GM13976 (cell line): ENCODE measurements at regions not wholly inside any gene's neighbourhood (a gene's known extent, or its start where the extent isn't known, plus 50 kb on each side); places are given as distances from the start of the nearest gene placed in this dataset.

Experiments
- DNase-seq: peaks from one replicate; pipeline ENCODE4 v3.0.0; 2012; ENCODE audit warnings: low spot score
- in situ Hi-C: fragments of 300-500 bp; cut with MboI; formaldehyde crosslinking; loops from one replicate; pipeline ENCODE4 v1.12.0; 2022; ENCODE audit warnings: low sequenced_read_pairs, mixed read lengths, inconsistent platforms; ENCODE audit not compliant: unreplicated experiment
- TF ChIP-seq, protein P1 (sequence below): IDR thresholded peaks from 2 replicates; pipeline ENCODE4 v1.5.1; 2012; ENCODE audit warnings: borderline replicate concordance, mild to moderate bottlenecking; ENCODE audit not compliant: insufficient read depth; ENCODE audit errors: extremely low read depth, missing control alignments, control extremely low read depth

GRCh38 chr16:73214825-73215677, 167.1 kb upstream of the ZFHX3 start:
- TF ChIP-seq, protein P1, sequence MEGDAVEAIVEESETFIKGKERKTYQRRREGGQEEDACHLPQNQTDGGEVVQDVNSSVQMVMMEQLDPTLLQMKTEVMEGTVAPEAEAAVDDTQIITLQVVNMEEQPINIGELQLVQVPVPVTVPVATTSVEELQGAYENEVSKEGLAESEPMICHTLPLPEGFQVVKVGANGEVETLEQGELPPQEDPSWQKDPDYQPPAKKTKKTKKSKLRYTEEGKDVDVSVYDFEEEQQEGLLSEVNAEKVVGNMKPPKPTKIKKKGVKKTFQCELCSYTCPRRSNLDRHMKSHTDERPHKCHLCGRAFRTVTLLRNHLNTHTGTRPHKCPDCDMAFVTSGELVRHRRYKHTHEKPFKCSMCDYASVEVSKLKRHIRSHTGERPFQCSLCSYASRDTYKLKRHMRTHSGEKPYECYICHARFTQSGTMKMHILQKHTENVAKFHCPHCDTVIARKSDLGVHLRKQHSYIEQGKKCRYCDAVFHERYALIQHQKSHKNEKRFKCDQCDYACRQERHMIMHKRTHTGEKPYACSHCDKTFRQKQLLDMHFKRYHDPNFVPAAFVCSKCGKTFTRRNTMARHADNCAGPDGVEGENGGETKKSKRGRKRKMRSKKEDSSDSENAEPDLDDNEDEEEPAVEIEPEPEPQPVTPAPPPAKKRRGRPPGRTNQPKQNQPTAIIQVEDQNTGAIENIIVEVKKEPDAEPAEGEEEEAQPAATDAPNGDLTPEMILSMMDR: no peak
- in situ Hi-C loops: no loop called here
- DNase-seq: no peak

GRCh38 chr16:73213732-73214455, 166.0 kb upstream of the ZFHX3 start:
- in situ Hi-C loops: no loop called here
- TF ChIP-seq, protein P1: no peak
- no peak for DNase-seq

GRCh38 chr16:73212431-73212830, 164.5 kb upstream of the ZFHX3 start:
- TF ChIP-seq, protein P1: no peak
- in situ Hi-C loops: no loop called here
- no peak for DNase-seq

DNA sequence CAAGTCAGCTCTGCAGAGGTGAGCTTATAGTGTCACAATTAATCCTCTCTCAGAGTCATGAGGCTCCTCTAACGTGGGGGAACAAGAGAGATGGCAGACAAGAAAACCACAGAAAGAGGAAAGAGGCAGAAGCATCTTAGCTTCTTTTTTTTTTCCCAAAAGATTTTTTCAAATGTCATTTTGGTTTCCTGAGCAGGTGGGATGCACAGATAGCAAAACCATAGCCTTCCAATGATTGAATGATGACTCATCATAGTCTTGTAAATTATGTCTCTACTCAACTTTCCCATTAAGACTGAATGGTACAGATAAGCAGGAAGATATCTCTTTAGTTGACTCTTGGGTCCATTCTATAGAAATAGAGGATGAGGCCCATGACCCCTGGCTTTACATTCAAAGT, 162.8 kb upstream of the ZFHX3 start:
- no peak for DNase-seq
- in situ Hi-C loops: no loop called here
- TF ChIP-seq, protein P1: no peak

- in situ Hi-C loops: no loop called here
- no peak for DNase-seq
- TF ChIP-seq, protein P1: no peak
These were observed 162.2 kb upstream of the ZFHX3 start for GRCh38 chr16:73210084-73210483.

DNA sequence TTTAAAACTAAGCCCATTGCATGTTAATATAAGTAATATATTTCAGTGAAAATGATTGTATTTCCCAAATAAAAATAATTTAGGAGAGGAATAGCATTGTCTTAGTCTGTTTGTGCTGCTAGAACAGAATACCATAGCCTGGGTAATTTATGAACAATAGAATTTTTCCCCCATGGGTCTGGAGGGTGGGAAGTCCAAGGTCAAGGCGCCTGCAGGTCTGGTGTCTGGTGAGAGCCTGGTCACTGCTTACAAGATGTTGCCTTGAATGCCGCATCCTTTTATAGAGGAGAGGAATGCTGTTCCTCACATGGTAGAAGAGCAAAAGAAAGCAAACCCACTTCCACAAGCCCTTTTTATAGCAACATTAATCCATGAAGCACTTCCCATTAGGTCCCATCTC, 161.3 kb upstream of the ZFHX3 start:
- in situ Hi-C loops: no loop called here
- TF ChIP-seq, protein P1: no peak
- DNase-seq: no peak
